Bone marrow (tissue), 2 donors: ENCODE measurements at regions not wholly inside any gene's neighbourhood (a gene's known extent, or its start where the extent isn't known, plus 50 kb on each side); places are given as distances from the start of the nearest gene placed in this dataset.
"Not testable (repeated sequence)": the region's sequence is repeated elsewhere in the genome, so short reads cannot be mapped to it uniquely, and the experiment has no call there.

Experiments used
- DNase-seq, 2 donors: peaks; one replicate each; lab custom pipeline; 2025; lab: John Stamatoyannopoulos, UW

DNA sequence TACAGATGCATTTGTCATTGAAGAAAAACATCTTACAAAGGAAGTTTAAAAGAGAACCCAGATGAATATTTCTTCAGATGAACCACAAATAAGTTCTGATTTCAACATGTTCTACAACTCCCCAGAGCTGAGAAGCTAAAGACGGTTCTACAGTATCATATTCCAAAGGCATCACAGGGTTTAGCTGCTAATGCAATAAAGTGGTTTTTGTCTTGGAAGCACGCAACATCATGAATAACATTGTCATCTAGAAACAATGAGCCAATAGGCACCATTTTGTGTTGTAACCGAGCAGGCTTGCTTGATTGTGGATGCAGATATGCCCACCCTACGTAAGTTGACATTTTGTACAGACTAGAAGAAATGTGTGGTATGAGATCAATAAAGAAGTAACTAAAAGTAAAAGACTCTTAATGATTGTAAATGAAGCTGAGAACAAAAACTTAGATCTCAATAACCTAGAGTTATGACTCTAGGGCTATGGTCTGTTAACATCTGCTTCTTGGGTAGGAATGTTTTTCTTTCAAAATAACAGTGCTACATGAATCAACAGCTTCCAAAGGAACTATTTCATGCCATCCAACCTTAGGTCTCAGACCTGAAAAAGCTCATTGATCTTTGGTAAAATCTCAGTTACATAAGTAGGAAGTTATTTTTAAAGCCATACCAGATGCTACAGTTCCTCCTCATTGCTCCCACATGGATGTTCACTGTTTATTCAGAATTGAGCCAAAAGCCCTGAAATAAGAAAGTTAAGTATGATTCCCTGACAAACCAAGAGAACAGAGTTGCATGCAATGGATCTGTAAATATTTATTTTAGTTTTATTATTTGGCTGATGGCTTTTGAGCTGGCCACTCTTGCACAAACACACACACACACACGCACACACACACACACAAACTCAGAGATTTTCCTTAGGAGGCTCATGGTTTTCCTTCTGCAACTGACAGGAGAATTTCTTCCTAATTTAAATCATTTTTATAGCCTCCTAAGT, 118.7 kb upstream of the SLCO6A1 start:
- DNase-seq: no peak

DNA sequence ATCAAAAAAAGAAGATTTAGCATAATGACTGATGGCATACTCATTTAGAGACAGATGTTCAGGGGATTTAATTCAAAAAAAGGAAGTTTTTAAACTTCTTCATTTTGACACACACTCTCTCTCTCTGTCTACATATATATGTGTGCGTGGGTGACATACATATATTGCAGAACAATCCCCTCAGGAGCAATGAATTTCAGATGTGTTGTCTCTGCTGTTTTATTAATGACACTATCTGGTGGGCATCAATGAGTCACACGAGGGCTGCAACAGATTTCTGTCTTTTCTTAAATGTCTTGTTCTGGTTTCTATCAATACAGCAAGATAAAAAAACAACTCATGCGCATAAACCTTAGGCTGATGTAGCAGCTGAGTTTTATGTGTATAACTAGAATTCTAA, 123.5 kb upstream of the SLCO6A1 start:
- DNase-seq: peak in 1 of 2 donors; percentile 66

DNA sequence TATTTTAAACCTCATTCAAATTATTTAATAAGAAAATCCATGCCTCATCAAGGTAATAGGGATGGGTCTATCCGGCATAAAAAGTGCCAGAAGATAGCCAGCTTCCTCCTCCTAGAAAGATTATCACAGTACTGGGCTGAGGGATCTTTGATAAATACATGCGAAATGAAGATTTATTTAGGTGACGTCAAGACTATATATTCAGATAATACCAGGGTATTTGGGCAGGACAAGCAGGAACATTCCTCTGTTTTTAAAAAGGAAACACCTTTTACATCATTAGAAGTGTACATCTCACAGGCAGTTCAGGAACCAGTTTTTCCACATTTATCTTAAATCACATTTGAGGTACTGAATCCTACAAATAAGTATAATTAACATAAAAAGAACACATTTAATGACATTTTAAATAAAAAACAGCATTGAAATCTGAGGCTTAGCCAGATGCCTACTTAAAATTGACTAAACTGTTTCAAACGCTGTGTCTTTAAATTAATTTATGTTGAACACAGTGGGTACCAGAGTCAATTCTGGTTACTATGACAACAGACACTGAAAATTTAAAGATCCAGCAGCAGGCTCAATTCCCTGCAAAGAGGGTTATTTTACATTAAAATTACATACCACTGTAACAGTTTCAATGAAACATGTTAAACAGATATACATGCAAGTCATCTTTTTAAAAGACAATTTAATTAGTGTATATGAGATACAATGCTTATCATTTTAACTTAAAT, 124.7 kb upstream of the SLCO6A1 start:
- no peak for DNase-seq

DNA sequence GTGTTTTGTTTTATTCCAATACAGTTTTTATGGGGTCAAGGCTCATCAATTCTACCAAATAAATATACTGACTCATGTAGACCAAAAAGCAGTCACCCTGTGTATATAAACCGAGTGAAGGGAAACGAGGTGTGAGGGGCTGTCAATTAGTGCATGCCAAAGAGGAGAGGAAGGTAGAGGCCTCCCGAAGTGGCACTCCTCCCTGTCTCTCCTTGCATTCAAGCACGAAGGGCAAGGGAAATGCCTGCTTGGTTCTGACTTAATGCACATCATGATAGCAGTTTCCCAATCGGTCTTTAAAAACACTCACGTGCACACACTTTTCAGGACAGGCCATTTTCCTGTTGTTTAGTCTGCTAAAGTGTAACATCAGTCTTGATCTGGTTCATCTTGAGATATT, 125.6 kb upstream of the SLCO6A1 start:
- DNase-seq: no peak

DNA sequence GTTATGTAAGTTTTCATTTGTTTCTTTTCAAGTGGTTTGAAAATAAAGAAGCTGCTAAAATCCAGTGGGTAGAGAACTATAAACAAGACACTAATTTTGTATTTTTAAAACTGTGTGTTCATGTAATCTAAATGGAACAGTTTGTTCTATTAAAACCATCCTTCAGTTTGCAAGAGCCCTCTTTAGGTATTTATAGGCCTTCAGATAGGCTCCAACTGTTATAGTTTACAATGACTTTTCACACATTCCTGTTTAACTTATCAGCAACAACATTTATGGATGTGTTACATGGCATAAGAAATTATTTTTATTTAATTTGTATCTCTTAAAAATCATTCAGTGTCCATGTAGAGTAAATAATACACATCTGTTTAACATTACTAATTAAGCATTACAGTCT, 126.7 kb upstream of the SLCO6A1 start:
- DNase-seq: no peak

DNA sequence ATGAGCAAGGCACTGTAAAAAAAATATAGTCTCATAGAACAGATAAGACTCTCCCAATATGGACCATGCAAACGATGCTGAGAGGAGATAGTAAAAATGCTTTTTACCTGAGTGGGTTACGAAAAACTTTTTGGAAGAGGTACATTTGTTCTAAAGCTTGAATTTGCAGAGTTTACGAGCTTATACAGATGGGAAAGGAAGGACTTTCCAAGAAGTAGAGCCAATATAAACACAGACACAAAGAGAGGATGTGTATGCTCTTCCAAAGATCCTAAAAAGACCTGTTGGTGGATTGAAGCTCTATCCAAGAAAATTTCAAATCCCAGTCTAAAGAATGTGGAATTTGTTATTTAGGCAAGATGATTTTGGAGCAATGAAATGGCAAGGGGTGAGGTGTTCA, 127.1 kb upstream of the SLCO6A1 start:
- no peak for DNase-seq

DNA sequence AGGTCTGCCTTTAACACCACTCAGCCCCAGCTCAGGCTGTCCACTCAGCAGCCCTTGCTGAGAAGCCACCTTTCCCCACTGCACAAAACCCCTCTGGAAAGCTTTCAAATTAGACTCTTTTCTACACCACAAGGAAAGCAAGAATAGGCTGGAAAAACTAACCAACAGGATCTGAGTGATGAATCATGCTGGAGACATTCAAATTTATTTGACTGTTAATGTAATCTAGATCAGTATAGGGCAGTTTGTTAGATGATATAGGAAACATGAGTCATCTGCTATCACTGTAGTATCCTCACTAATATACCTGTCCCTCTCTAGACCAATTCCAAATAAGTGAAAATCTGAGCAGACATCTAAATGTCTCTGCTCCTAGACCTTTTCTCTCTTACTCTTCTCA, 127.8 kb upstream of the PAM start:
- no peak for DNase-seq

DNA sequence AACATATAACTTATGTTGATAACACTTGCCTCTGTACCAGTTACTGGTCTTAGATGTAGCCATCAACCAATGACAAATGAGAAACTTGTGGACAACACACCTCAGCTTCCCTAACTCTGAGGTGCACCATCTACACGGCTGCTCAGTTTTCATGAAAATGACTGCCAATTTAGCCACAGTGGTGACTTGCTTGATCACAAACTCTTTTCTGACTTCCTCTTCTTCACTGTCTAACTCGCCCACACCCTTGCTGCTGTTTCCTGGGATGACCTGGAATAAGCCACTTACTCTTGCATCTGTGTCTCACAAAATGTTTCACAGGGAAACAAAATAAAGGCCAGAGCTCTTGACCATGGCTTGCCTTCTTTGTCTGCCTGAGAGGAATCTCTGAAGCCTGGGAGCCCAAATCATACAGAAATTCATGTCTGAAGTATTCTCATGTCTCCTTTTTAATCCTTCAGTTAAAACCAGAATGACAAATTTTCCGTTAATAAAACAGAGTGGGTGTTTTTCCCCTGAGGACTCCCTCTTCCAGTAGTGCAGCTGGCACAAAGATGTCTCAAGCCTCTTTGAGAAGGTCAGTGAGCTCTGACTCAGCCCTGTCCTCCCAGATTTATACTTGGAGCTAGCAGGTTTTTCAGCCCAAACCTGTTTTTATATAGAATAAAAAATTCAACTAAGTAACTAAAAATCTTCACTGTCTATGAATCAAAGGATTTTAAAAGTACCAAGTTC, 126.5 kb upstream of the PAM start:
- DNase-seq: peak in 1 of 2 donors; percentile 33

DNA sequence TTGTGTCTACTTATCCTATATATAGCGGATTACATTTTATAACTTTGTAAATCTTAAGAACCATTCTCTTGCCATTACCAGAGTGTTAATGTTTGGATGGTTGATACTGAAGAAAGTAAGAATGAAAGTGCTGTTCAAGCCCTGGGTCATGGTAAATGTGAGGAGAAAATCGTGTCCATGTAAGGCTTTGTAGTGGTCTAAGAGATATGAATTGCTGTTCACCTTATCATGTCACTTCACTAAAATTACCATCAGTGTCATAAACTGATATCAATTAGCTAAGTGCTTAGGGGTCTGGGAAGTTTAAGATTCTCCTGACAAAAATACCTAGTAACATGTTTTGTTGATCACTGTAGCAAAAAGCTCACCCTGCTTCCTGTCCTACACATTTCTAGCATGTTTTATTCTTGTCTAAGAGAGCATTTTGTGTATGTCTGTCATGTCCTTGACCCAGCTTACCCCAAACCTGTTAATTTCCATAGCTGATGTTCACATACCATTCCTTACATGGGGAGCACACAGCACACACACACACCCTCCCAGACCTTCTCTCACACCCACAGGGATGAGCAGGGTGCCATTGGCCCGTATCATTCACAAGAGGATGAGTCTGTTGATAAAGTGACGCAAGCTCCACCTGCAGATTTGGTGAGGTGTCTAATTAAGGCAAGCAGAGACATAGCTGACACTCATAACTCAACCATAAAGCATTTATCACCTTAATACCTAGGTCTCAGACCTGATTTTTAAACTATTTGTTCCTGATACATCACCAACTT, 125.1 kb upstream of the PAM start:
- no peak for DNase-seq

DNA sequence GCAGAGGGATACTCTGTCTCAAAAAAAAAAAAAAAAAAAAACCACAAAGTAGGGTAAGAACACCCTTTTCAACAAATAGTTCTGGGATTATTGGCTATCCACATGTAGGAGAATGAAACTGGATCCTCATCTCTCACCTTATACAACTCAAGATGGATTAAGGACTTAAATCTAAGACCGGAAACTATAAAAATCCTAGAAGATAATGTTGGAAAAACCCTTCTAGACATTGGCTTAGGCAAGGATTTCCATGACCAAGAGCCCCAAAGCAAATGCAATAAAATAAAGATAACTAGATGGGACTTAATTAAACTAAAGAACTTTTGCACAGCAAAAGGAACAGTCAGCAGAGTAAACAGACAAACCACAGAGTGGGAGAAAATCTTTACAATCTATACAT, 119.7 kb upstream of the PAM start:
- DNase-seq: not testable (repeated sequence)

DNA sequence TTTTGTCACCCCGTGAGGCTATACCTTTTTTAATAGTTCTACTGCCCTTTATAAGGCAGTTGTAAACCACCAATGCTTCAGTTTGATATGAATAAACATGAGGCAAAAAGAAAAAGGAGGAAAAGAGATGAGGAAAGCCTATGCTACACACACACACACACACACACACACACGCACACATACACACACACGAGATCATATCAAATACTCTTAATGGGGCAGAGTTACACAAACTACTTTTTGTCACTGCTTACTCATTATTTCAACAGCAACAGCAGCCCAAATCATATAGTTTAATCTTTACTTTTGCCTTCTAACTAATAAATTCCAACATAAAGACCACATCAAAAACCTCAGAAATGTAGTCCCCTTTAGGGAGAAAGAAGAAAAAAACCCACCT, 116.8 kb upstream of the PAM start:
- no peak for DNase-seq

DNA sequence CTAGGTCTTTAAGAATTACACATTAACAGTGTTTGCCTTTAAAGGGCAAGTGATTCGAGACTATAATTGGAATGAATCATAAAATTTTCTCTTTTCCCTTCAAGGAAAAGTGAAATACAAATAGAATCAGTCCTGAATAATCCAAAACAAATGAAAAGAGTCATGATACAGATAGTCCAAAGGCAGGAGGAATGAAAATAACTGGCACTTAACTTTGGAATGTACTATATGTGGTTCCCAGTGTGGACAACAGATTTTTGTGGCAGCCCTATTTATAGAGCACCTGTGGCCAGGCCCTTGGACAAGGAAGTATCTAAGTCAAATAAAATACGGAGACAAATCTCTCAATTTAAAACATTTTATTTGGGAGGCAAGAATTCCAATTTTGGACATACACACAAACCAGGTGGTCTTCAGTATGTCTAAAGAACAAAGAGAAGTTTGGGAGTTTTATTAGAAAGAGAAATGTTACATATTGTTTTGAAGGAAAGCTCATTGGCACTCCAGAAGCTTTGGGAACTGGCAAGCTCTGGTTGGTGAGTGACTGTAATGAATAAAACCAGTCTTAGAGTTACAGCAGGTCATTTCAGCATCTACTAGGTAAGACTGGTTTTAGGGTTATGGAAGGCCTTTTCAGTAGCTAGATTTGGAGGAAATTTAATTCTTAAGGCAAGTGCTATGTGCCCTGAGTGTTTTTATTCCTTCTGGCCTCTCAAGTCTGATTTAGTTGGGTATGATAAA, 116.0 kb upstream of the PAM start:
- no peak for DNase-seq

DNA sequence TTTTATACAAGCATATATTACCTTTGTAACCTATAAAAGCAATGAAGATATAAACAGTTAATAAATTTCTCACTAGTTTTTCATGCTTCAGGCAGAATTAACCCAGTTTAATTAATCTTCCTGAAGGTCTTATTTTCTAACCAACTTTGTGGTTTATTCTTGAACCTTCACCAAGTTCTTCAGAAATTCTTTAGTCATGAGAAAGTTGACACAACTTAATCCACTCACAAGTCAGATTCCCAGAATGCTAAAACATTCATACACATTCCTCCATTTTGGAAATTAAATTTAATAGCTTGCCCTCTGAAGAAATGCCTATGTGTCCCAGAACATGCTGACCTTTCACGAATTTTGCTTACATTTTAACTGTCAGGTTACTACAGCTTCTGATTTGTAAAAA, 105.4 kb upstream of the PAM start:
- no peak for DNase-seq

DNA sequence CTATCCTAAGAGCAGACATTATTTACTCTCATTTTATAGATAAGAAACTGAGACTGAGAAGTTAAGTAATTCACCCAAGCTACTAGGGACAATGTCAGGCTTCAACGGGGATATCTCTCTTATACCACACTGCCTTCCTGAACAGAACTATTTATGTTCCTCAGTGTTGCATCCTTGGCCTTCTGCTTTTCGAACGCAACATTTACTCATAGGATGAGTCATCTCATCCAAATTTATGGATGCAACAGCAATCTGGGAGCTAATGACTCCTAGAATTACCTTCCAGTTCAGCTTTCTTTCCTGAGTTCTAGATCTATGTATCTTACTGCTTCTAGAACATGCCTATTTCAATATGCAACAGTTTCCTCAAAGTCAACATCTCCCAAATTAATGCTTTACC, 103.6 kb upstream of the PAM start:
- no peak for DNase-seq

DNA sequence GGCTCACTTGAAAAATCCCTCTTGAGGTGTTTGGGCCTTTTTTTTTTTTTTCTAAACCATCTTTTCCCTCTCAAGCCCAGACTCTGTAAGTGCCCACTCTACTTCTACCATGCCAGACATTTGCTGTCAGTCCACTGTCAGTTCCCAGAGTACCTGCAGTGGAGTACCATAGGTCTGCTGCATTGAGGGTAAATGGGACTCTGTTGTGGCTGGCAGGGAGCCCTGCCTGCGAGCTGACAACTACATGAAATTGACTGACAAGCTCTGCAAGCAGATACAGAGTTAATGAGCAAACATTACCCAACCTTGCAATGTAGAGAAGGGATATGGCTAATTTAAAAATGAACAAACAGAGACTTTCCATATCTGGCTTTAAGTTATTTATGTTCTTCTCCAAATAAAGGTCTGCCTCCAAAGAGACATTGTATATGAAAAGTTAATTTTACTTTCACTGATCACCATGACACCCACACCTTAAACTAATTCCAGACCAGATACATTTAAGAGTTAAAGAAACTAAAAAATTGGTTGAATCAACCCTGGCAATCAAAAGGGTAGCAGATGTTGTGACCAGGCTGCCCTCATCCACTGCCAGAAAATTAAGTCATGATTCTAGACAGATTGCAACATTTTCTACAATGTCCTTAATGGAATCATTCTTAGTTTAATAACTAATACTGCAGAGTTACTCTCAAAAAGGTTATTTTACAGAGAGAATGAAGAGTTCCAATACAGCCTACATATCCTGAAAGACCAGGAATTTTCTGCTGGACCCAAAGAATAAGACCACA, 100.4 kb upstream of the PAM start:
- DNase-seq: no peak

DNA sequence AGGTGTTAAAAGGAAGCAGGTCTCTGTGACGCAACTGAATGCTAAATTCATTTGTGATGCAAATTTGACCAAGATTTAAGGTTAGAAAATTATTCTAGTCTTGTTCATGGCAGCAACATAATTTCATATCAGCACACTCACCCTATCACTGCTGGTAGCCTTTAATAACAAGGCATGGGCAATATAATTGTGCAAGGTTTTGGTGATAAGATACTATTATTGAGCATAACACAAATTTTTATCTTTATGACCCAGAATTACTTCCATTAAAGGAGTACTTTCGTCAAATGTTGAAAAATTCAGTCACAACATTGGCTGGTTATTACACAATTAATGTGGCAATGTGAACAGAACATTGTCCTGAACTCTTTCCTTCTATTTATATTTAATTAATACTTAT, 96.0 kb upstream of the PAM start:
- no peak for DNase-seq

DNA sequence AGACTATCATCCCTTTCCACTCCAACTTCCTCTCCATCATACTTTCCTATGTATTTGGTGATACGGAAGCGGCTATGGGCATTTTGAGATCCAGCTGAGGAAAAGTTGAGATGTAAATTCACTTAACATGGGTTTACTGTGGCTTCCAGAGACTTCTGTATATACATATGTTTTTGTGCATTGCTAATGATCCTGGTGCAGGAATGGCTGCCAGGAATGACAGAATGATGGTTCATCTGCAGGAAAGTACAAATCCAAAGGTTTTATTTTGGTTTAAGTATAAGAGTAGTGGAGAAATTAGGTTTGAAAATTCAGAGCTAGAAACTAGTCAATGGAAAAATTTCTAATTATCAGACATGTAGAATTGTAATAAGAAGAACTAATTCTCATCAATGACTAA, 95.0 kb upstream of the PAM start:
- DNase-seq: no peak

DNA sequence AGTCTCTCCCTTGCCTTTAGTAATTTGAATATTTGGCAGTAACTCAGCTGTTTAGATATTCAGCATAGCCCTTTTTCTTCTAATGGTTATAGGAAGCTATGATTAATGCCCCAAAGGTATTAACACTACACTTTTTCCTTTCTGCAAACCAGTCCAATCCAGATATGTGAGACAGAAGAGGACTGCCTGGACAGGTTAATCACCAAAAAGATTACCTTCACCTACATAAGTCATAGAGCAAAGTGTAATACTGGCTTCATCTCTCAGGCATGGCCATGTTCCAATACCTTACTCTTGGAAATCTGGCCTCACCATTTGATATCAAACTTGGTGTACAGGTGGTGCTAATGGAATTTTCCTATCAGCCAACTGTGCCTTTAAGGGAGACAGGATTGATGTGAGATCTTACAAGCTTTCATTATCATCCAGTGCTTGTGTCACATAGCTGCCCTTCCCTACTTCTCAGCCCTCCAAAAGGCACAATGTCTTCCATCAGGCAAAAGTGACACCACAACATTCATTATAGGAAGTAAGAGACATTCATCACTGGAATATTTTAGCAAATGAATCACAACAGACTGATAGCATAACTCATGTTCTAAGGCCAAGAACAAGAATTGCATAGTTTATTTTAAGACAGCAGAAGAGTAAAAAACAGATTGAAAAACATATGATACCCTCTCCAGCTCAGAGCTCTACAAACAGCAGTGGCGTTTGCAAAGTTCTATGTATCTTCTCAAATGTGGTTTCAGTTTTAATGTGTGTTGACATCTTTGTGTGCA, 91.2 kb upstream of the PAM start:
- DNase-seq: no peak

DNA sequence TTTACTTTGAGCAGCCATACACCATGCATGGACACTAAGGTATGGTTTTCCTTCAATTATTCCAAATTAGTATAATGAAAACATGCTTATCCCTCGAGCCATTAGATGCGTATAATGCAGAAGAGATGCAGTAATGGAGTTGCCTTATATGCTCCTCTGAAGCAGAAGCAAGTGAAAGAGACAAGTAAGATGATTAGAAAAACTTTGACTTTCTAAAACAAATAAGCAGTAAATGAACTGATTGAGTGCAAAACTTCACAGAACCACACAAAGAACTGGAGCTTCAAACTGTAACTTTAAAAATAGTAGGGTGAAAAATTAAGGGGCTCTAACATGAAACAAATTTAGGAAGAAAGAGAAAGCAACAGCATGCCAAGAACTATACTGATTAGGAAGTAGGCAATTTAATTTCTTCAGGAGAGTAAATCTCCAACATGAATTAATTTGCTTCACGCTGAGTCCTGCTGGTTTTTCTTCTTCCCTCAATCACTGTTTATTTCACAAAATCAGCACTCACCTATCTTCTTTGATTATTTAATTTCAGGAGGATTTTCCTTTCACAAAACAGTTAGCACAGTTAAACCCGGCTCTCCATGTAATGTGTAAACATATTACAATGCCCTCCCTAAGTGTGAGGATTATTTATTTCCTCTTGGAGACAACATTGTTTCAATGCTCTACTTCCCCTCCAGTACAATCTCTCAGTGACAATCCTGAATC, 90.3 kb upstream of the PAM start:
- DNase-seq: no peak
